Stromal cell of bone marrow (primary cell): ENCODE measurements at regions not wholly inside any gene's neighbourhood (a gene's known extent, or its start where the extent isn't known, plus 50 kb on each side); places are given as distances from the start of the nearest gene placed in this dataset.
A peak's percentile ranks its signal among the peaks of the same experiment; 100 is the strongest.

Experiments used
- DNase-seq: peaks from one replicate; pipeline ENCODE4 v3.0.0-alpha.2; 2012; ENCODE audit warnings: low read depth

- DNase-seq: no peak
Measured at GRCh38 chr17:31715446-31715845, 143.6 kb downstream of the COPRS start.

DNA sequence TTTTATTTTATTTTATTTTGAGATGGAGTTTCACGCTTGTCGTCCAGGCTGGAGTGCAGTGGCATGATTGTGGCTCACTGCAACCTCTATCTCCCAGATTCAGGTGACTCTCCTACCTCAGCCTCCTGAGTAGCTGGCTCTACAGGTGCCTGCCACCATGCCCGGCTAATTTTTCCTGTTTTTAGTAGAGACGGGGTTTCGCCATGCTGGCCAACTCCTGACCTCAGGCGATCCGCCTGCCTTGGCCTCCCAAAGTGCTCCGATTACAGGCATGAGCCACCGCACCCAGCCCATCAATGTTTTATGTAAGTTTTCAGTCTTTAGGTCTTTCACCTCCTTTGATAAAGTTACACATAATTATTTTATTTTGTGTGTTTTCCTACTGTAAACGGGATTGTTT lies 154.6 kb downstream of the COPRS start:
- DNase-seq: no peak

DNA sequence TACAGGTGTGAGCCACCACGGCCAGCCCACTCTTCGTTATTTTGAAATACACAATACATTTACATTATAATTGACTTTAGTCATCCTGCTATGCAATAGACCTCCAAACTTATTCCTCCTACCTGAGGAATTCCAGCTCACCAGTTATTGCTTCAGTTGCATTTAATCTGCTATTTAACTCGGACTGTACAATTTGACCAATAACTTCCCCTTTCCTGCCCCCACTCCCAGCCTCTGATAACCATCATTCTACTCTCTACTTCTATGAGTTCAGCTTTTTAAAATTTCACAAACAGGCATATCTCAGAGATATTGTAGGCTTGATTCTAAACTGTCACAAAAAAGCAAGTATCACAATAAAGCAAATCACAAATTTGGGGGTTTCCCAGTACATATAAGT lies 157.0 kb downstream of the COPRS start:
- DNase-seq: no peak

GRCh38 chr17:31700973-31701372 lies 158.1 kb downstream of the COPRS start:
- DNase-seq: no peak

DNA sequence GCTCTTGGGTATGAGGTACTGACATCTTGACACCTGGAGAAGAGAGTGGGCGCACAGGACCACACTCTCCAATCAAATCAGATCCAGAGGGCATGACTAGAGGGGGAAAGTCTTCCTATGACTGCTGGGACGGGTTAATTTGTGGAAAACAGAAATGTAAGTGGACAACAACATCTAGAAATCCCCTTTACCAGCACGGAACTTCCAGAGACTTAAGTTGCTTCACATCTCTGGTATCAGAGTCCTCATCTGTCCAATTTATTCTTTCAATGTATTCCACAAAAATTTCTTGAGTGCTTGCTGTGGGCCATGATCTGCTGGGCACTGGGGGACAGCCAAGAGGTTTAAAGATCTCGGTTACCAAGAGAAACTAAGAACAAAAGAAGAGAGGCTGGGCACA lies 159.2 kb downstream of the COPRS start:
- DNase-seq: no peak

DNA sequence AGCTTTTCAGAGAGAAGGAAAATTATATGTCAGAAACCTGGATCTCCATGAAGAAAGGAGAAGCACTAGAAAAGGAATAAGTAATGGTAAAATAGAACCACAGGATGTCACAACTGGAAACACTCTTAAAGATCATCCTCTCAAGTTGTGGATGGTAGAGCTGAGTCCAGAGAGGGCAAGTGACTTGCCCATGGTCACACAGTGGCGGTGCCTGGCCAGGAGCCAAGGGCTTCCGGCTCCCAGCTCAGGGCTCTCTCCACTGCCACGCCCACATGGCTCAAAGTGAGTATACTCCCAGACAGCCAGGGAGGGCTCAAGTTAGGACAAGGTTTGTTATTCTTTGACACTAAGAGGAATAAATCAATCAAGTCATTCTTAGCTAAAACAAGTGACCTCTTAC lies 159.8 kb downstream of the COPRS start:
- DNase-seq: no peak

- no peak for DNase-seq
Measured at GRCh38 chr17:31698751-31699150, 160.3 kb downstream of the COPRS start.

DNA sequence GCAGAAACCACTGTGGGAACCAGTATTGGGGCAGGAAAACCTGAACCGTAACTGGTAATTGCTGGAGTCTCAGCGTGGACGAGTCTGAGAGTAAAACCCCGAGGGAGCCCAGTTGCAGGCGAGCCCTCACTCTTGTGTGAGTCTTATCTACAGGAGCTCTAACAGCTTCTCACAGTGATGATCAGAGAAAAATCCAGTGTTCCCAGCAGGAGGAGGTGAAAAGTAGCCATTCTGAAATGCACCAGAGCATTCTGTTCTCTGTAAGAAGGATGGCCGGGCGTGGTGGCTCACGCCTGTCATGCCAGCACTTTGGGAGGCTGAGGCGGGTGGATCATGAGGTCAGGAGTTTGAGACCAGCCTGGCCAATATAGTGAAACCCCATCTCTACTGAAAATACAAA lies 161.2 kb downstream of the COPRS start:
- DNase-seq: no peak

DNA sequence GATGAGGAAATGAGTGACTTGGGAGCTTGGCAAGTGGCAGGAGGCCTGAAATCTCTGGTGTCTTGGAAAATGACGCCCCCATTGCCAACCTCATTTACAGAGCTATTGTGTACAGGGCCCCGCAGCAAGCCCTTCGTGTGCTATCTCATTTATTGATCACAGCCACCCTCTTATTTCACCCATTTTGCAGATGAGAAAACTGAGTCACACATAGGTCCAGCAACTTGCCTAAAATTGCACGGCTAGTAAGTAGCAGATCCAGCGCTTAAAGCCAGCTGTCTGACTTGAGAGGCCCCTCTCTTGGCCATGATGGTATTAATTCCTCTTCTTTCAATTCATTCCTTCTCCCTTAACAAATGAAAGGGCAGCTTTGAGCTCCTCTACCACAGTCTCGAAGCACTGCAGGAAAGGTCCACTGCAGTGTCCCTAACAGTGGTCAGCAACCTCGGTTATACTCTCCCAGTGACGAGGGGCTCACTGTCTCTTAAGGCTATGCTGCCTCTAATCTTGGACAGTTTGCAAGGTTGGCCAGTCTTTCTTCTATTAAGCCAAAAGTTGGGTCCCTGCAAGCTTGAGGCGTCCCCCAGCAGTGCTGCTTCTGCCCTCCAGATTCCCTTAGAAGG lies 162.2 kb downstream of the COPRS start:
- no peak for DNase-seq

DNA sequence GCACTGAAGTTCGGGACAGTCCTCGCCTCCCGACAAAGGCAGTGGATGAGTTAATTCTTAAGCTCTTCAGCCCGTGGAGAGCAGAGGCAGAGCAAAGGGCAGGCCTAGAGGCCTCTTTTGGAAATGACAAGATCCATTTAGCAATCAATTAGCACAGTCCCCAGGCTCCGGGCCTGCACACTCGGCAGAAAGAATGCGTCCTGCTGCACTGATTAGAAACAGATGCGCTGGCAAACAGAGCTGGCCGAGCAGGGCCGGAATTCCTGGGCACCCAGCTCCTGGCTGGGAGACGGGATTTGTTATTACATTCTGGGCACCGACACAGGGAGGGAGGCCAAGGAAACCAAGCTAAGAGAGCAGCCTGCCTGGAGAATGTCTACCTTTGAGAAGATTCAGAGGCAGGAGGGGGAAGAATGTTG lies 162.9 kb downstream of the COPRS start:
- peak; percentile 90 for DNase-seq

DNA sequence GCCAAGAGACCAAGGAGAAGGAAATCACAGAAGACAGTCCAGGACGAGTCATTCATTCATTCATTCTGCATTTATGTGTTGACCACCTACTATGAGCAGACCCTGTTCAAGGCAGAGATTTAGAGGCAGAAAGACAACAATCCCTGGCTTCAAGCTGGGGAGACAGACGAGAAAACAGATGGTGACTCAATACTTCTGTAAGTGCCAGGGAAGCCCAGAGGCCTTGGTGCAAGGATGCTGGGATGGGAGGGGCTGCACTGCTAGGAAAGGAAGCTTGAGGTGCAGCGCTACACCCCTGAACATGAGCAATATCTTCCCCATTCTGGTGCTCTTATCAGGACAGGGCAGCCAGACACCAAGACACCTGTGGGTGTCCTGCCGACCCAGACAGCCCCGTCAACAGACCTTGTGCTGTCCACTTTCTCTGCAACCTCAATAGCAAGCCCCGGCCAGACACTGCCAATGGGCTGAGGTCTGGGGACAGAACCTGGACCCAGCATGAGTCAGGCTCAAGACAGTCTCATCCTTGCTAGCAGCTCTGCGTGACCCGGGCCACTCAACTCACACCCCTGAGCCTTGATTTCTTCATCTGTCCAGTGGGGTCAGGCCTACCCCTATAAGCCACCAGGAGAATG lies 163.5 kb downstream of the COPRS start:
- peak; percentile 49 for DNase-seq

DNA sequence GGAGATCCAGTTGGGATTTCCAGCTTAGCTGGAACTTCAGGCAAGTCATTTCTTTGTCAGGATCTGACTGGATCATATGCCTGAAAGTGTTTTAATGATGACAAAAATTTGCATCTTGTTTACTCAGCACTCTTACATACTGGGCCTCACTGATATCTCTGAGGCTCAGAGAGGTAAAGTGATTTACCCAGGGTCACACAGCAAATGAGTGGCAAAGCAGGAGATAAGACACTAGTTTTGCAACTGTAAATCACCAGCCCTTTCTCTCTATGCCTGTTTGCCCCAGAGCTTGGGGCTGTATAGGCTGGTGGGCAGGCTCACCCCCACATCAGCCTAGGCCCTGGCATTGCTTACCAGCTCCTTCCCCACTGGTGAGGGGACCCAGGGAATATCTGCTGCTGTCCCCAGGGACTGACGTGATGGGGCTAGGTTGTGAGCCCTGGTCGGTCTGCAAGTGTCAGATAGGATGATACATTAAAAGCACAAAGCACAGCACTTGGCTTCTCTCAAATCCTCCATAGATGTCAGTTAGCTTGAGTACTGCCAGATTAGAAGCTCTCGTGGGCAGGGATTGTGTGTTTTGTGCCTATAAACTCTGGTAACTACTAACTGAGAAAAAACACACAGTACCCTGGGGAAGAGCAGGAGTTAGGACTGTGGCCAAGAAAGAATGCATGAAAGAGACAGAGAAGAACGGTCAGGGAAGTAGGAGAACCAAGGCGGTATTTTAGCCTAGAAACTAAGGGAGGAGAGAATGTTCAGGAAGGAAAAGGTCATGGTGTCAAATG lies 165.4 kb downstream of the COPRS start:
- DNase-seq: no peak

- DNase-seq: no peak
Measured at GRCh38 chr17:31692632-31693031, 166.4 kb downstream of the COPRS start.

GRCh38 chr17:31692027-31692426 lies 167.0 kb downstream of the COPRS start:
- no peak for DNase-seq

GRCh38 chr17:31691251-31691905 lies 167.7 kb downstream of the COPRS start:
- no peak for DNase-seq

GRCh38 chr17:31690151-31690551 lies 168.9 kb downstream of the COPRS start:
- no peak for DNase-seq

DNA sequence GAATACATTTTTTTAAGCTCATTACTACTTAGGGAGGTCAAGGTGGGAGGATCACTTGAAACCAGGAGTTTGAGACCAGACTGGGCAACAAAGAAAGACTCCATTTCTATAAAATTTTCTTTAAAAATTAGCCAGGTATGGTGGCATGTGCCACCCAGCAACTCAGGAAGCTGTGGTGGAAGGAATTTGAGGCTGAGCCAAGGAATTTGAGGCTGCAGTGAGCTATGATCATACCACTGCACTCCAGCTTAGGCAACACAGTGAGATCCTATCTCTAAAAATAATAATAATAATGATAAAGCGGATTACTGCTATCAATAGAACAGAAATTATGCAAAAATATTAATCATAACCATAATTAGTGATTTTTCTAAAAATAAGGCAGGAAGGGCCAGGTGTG lies 170.3 kb downstream of the COPRS start:
- DNase-seq: no peak

- DNase-seq: no peak
Measured at GRCh38 chr17:31687505-31688126, 171.4 kb downstream of the COPRS start.

GRCh38 chr17:31686495-31686894 lies 172.5 kb downstream of the COPRS start:
- no peak for DNase-seq

- DNase-seq: no peak
Measured at GRCh38 chr17:31684901-31685300, 174.1 kb downstream of the COPRS start.

- no peak for DNase-seq
Measured at GRCh38 chr17:31680126-31680525, 178.9 kb downstream of the COPRS start.

GRCh38 chr17:31679667-31680066 lies 179.4 kb downstream of the COPRS start:
- DNase-seq: no peak
